HG03520 (cell line): ENCODE measurements at regions not wholly inside any gene's neighbourhood (a gene's known extent, or its start where the extent isn't known, plus 50 kb on each side); places are given as distances from the start of the nearest gene placed in this dataset.

Experiments used
- ATAC-seq: cut with Tn5 transposase; IDR thresholded peaks from one replicate; pipeline ENCODE4 v1.9.1; 2021; ENCODE audit warnings: mild to moderate bottlenecking, moderate library complexity; ENCODE audit not compliant: unreplicated experiment

DNA sequence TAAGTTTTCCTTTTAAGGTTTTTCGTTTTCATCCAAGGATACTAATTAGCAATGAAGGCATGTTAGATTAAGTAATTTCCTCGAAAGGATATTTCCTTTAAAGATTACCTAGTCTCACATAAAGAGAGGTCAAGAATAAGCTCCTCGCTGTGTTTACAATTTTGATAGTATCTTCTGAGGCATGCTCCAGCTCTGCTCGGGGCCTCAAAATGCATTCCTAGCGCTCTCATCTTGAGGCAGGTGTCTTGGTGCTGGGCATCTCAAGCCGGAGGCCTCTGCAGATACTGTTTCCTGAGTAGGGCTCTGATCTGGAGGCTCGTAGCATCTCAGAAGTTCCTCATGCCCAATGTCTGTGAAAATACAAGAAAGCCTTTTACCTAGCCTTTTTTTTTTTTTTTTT is 128.6 kb upstream of the SNX19 start:
- no peak for ATAC-seq

DNA sequence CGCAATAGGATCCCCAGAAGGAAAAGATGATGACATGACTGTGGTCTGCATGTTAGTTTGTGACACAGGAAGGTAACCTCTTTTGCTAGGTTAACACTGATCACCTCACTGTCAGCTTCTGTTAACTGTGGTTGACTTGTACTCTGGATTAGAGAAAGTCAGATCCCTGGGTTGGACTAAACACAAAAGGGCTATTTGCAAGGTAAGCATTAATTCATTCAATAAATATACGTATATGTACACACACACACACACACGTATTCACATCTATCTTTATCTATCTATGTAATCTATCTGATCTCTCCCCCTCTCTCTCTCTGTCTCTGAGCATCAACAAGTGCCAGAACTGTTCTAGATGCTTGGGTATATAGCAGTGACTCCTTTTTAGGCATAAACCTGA is 136.1 kb upstream of the SNX19 start:
- ATAC-seq = no peak

DNA sequence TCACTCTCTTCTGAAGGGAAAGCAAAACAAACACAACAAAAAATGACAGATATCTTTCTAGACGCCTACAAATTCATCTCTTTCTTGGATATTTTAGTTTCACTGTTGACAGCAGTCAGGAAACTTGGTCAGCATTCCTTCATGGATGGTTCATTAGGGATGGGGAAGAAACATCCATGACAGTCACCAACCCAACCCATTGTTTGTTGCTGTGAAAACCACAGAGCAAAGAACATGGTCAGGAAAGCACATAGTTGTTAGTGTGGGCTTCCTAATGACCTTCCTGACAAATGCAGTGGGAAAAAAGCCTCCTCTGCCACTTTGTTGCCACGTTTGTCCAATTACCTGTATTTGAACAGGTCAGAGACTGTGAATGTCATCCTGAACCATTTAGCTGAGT is 139.8 kb upstream of the SNX19 start:
- ATAC-seq = no peak

DNA sequence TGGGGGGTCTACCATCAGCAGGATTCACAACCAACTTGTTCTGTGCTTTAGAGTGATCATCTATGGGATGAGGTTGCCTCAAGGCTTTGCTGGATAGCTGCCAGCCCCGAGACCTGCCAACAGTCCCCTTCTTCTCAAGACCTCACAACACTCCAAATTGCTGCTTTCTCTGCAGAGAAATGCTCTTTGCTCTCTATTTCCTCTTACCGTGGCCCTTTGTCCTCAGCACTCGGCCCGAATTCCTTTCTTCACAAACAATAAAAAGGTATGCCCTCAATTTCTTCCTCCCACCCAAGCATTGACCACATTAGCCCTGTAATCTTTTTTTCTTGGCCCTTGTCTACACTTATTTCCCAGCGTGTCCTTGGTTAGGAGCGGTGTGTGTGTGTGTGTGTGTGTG is 147.4 kb upstream of the SNX19 start:
- no peak for ATAC-seq

DNA sequence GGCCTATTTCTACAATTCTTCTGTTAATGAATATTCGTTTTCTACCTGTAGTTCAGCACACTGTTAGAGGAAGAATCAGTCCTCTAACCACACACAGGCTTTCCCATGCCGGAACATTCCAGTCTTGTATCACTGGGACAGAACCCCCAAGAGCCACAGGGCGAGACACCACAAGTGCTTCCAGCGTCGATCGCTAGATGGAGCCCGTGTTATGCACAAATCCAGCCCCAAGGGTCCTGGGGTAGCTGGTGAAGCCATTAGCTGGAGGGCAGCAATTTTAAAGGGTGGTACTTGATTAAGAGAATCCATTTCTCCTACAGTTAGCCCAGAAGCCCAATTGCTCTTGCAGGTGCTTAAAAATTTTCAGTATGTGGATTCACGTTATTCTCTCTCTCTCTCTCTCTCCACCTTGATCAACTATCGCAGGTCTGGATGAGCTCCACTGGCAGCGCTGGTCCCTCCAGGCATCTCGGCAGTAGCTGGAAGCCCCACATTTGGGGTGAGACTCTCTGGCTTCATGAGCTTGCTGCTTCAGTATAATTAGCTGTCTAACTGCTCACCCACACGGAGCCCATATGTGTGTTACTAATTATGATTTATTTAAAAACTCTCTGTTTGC is 148.2 kb upstream of the SNX19 start:
- ATAC-seq = peak; percentile 61

DNA sequence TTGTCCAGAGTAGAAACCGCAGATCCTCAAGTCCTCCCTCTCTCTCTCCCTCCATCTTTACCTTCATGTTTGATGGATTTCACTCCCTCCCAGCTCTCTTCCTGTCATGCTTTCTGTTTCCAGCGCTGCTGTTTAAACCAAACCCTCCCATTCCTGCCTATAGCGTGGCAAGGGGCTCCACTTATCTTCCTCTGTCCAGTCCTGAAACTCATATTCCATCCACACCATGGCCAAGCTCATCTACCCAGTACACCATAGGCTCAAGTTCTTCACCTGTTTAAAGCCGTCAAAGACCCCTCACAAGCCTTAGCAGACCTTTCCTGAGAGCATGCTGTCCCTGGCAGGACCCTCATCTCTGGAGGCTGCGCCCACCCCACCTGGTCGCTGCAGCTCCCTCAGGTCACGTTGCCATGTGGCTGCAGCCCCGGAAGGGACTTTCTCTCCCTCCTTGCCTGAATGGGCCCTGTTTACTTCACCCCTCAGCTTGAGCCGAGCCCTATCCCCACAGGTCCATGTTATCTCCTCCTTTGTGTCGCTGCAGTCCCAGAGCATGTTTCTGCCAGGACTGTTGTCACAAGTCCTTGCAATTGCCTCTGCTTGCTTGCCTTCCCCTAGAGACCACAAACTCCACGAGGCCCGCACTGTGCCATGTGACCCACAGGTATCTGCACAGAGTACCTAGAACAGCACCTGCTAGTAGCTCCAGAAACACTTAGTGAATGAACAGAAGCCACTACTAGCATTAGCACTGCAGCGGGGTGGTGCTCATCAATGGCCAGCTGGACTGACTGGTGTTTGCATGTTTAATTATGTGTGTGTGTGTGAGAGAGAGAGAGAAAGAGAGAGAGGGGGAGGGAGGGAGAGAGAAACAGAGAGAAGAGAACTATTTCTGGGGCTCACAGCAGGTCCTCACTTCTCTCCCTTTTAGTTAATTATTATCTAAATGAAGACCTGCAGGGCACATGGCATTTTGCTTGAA is 149.4 kb upstream of the SNX19 start:
- ATAC-seq = no peak

DNA sequence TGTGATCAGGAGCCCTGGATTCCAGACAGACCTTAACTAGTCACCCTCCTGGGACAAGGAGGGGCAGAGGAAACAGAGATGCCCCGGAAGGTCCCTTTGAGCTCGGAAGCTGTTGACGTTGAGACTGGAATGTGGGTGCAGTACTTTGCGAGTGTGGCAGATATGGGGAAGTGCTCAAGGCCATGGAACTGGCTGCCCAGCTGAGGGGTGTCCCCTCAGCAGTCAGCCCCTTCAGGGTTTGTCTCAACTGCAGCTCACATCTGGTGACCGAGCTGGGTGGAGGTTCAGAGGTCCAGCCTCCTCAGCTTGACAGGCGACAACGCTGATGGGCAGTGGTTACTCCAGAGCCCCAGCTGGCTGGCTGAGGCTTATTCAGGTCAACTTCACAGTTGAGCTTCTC is 150.3 kb upstream of the SNX19 start:
- no peak for ATAC-seq

DNA sequence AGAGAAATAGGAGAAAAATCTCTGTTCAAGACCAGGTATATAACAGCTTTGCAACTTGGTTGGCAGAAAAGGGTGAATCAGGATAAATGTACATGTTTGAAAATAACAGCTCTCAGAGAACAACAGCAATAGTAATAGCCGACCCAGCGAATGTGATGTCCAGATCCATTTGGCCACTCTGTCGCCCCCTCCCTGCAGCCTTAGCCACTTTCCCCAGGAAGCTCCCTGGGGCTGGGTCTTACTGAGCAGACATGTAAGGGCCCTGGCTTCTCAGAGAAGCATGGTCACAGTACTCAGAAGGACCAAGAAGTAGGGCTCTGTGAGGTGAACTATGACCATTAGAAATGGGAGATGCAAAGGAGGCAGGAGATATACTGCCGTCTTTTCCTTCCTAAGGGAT is 154.1 kb upstream of the SNX19 start:
- no peak for ATAC-seq

DNA sequence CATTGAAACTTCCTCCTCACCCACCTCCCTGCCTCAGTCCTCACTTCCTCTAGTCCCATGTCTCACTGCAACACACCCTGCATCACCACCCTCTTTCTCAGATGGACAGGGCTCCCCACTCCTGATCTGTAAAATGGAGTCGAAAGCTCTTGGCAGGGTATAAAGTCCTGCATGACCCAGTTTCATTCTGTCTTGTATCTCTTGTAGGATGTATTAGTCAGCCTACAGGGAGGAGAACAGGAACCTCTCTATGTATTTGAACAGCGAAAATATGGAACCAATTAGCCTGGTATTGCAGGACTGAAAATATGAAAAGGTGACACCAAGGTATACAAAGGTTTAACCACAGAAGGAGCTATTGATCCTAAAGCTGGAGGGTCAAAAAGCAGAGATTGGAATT is 156.9 kb upstream of the SNX19 start:
- ATAC-seq = no peak

DNA sequence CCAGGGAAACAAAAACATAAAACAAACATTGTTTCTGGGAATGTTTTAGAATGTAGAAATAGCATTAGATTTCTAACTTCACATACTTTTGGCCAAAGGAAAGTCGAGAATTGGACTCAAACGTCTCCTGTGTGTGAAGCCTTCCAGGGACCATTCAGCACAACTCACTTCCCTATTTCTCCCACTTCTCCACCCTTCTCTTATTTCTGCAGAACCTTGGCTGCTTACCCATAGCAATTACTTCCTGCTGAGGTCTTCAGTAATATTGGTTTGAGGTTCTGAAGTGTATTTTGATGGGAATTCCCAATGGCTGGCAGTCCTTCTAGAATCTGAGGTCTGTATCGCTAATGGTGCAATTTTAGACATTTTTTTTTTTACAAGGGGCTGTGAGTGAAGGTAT is 158.3 kb upstream of the SNX19 start:
- no peak for ATAC-seq

DNA sequence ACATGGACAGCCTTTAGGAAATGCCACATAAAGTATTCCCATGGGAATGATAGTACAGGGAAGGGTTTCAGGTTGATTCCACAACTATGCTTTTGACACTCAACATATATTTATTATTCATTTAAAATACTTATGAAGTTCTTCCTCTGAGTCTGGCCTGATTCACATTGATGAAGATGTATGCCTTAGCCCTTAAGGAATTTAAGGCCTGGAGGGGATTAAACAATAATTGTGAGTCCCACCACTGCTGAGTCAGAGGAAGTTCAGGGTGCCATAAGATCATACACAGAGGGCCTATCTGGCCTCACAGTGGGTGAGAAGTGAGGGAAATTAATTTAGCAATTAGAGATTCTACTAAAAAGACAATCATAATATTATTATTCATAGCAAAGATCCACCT is 161.1 kb upstream of the SNX19 start:
- no peak for ATAC-seq

DNA sequence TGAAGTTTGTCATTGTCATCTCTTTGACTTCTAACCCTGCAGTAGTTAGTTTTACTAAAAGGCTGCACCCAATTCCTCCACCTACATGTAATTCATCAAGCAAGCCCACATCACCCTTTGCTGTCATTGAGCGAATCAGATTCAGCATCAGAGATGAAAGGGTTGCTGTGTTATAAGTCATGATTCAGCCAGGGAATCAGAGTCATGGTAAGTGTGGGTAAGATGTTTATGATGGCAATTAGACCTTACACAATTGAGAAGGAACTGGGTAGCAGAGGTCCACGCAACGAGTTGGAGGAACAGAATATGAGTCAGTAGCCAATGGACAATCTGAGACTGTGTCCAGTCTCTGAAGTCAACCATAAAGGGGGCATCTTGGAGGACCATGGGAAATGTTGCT is 162.8 kb upstream of the SNX19 start:
- ATAC-seq = no peak

DNA sequence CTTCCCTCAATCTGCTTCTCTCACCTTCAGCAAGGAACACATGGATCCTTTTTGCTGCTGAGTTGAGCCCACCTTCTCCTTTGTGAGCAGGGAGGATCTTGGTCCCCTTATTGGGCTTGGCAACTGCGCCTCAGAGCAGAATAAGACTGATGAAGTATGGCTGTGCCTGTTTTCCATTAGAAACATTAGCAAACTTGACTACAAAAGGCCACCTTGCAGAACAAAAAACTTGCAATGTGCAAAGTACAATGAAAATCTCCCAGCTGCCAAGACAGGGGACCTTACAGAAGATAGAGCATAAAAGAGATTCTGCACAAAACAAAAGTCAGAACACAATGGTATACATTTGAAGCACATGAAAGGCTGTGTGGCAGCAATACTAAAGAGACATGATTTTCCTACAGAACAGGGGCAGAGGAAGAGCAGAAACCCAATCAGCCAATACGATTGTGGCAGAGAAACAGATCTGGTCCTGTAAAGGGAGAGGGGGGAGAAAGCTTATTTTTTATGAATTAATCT is 173.5 kb upstream of the SNX19 start:
- ATAC-seq = no peak

DNA sequence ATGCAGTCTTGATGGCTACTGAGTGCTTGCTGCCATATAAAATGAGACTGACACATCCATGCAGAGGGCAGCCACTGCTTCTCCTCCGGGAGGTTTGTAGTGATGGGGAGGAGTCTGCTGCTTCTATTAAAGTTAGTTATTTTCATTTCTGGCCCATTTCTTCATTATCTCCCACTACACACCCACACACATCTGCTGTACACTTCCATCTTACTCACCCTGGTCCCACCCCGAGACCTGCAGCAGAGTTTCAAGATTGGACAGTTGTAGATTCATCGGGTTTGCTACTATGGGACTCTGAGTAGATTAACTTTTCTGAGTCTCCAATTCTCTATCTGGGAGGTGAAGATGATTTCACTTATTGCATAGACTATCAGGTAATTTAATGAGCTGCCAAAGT is 176.2 kb upstream of the SNX19 start:
- no peak for ATAC-seq

DNA sequence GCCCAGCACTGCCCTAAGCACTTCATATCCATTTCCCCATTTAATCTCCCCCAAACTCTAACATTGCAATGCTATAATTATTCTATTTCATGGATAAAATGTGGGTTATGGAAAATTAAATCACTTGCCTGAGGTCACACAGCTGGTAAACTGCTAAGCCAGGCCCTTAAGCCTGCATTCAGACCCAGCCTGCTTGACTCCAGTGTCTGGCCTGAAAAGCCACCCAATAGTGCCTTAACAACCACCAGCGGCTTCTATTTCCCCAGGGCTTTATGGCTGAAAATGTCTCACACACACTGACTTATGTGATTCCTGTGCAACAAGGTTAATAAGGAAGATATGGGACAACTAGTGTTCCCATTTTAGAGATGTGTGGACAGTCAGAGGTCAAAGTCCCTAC is 178.5 kb upstream of the SNX19 start:
- no peak for ATAC-seq

DNA sequence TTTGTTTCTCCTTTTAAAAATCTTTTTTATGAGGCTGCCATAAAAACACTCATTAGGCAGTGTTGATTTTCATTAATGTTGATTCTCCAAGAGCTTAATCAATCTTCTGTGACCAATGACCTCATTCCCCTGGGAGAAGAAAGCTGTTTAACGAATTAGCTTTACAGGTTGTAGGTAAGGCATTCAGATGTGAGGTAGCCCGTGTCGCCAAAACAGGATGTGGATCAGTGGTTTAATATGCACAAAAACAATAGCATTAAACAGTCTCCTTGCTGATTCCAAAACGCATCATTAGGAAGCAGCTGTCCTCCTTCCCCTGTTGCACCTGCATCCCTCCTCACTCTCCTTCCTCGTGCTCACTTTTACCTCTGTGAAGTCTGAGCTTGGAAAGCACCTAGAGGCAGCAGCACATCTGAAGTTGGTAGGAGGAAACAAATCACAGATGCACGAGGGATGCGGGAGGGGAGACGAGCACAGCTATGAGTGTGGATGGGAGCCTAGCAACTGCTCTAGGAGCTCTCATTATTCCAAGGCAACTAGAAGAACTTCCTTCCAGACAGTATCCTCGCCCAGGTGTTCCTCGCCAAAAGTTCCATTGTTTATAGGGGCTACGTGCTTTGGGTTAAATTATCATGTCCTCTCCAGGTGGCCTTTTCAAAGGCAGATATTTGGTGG is 179.4 kb upstream of the SNX19 start:
- ATAC-seq = no peak

DNA sequence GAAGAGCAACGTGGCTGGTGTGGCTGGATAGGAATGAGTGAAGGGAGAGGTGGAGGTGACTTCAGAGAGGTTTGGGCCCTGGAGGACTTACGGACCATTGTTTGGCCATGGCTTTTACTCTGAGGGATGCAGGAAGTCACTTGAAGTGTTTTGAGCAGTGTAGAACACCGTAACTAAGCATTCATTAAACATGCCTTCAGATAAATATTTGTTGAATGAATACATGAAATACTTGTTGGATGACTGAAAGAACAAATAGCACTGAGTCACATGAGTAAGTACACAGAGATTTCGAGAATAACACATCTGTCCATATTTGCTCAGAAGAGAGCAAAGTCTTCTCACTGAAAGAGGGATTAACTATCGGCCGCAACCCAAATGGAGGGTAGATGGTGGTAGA is 182.7 kb upstream of the SNX19 start:
- no peak for ATAC-seq

DNA sequence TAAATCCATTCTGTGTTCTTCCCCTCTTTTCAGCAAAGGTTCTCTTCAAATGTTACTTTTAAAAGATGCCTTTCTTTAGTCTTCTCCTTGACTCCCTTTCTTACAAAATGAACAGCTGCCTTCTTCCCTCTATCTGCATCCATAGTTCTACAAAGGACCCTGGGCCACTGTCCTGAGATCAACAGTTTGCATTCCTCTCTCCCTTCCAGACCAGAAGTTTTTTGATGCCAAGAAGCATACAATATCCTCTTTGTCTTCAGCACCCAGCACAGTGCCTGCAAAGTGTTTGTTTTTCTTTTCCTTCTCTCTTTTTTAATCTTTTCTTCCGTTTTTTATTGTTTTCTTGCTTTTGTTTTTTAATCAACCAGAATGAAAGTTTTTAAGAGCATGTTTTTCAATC is 183.5 kb upstream of the SNX19 start:
- no peak for ATAC-seq

DNA sequence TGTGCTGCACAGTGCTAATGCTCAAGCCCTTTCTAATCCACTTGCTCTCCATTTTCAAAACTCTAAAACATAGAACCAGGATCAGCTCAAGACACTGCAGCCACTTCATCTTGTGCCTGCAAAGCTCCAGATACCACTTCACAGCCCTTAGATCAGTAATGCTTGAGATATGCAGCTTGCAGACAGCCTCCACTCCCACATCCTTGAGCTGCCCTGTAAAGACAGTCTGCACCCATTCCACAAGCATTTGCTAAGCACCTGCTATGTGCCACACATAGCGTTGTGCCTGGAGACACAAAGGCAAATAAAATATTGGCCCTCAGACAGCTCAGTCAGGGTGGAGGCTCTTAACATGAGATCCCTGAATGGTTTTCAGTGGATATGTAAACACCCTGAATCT is 192.5 kb upstream of the SNX19 start:
- ATAC-seq = no peak

DNA sequence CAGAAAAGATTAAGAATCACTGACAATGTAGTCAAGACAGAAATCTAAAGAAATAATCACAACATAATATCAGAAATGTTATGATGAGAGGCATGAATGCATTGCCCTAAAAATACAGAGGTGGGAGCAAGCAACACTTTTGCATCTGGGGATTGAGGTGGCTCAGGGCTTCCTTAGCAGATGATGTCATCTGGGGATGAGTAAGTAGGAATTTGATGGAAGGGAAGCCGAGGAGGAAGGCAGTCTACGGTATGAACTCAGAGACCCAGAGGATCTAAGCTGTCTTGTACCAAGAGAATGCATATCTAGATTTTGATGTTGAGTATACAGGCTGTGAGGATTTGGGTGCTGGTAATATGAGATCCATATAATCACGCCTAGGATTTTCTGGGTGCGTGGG is 193.0 kb upstream of the SNX19 start:
- ATAC-seq = no peak

DNA sequence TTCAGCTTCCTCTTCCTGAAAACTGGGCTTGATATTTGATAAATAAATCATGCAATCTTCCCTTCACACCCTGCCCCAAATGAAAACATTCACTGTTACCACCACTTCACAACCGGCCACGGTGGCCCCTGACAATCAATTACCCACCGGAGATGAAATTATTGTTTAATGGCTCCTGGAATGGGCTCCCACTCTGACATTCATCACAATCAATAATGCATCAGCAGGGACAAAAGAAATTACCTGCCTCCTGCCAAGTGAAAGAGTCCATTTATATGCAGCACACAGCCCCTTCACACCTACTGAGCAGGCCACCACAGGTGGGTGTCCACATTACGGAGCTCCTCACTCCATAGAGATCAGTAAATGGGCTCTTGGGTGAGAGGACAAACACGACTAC is 193.5 kb upstream of the SNX19 start:
- no peak for ATAC-seq

DNA sequence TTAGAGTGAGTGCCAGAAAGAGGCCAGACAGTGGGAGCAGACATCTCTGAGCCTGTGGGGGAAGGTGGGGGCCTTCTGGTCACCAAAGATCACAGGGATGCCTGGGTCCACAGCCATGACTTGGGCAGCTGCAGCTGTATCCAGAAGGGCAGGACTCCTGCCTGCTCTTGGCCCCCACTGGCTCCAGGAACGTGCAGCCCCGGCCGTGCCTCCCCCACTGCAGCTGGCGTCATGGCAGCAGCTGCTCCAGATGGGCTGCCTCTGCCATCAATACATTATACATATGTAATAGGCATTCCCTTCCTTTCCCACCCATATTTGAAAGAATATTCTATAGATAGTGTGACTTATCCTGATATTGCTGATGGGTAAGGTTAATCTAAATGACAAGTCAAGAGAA is 195.5 kb upstream of the SNX19 start:
- ATAC-seq = no peak
